AG04450 (cell line): ENCODE measurements at regions not wholly inside any gene's neighbourhood (a gene's known extent, or its start where the extent isn't known, plus 50 kb on each side); places are given as distances from the start of the nearest gene placed in this dataset.
A peak's percentile ranks its signal among the peaks of the same experiment; 100 is the strongest.

Source experiments
- CTCF ChIA-PET: fragments of 300-600, 350-600 bp; formaldehyde crosslinking; extraction: SDS; loops from one replicate; lab custom pipeline; 2022; ENCODE audit warnings: antibody characterized with exemption, inconsistent platforms; lab: Charles Lee
- POLR2A ChIA-PET: fragments of 350-600 bp; formaldehyde crosslinking; extraction: SDS; loops from one replicate; lab custom pipeline; 2021; ENCODE audit warnings: antibody characterized with exemption, inconsistent platforms; lab: Yijun Ruan, JAX
- DNase-seq: peaks from one replicate; pipeline ENCODE4 v3.0.0-alpha.2; 2011; ENCODE audit warnings: low read depth, low spot score
- H3K27ac ChIP-seq: one replicate; pipeline ENCODE4 v1.5.1; 2012; ENCODE audit warnings: low read depth, low read length, control low read depth
- H3K27me3 ChIP-seq: one replicate; pipeline ENCODE4 v1.6.0; 2012; ENCODE audit warnings: low read length; ENCODE audit not compliant: control insufficient read depth, insufficient read depth
- H3K4me3 ChIP-seq: 2 replicates; pipeline ENCODE4 v1.5.1; 2011; ENCODE audit warnings: mild to moderate bottlenecking, low read depth, low read length, control low read depth
- H3K9me3 ChIP-seq: 2 replicates; pipeline ENCODE4 v1.5.1; 2012; ENCODE audit warnings: low read length; ENCODE audit not compliant: control insufficient read depth, insufficient read depth
- CTCF ChIP-seq: IDR thresholded peaks from 2 replicates; pipeline ENCODE4 v1.5.1; 2011; ENCODE audit warnings: low read depth, low read length, control low read depth, inconsistent platforms

- DNase-seq, result no peak
- no peak overlapping the region for H3K4me3 ChIP-seq
- TF ChIP-seq CTCF, result no peak
- ChIA-PET CTCF (no interaction called here), POLR2A (no interaction called here)
- no peaks in the 10 kb centered on the region for H3K27me3 ChIP-seq
- H3K27ac ChIP-seq, result no peak overlapping the region
- no peaks in the 10 kb centered on the region for H3K9me3 ChIP-seq
These were observed 2110.3 kb upstream of the CELF4 start for GRCh38 chr18:39675906-39676305.

GRCh38 chr18:39675368-39675767, 2109.8 kb upstream of the CELF4 start:
- Histone ChIP-seq H3K9me3 (no peaks in the 10 kb centered on the region), H3K4me3 (no peak overlapping the region), H3K27ac (no peak overlapping the region), H3K27me3 (no peaks in the 10 kb centered on the region)
- CTCF ChIA-PET, result no interaction called here
- POLR2A ChIA-PET, result no interaction called here
- TF ChIP-seq CTCF, result no peak
- peak; percentile 3 for DNase-seq

GRCh38 chr18:39672171-39672570, 2106.6 kb upstream of the CELF4 start:
- POLR2A ChIA-PET, result no interaction called here
- Histone ChIP-seq H3K4me3 (no peak overlapping the region), H3K27me3 (no peaks in the 10 kb centered on the region), H3K27ac (no peak overlapping the region), H3K9me3 (no peaks in the 10 kb centered on the region)
- CTCF ChIA-PET, result no interaction called here
- no peak for TF ChIP-seq CTCF
- DNase-seq, result no peak

GRCh38 chr18:39667905-39668304, 2102.3 kb upstream of the CELF4 start:
- ChIA-PET CTCF (interaction anchor here (1.3 kb wide), 1 partner anchor 9 kb away, joined by 4 read pairs; no protein-coding TSS in a partner anchor), POLR2A (no interaction called here)
- Histone ChIP-seq H3K27me3 (no peaks in the 10 kb centered on the region), H3K9me3 (no peaks in the 10 kb centered on the region), H3K4me3 (no peak overlapping the region), H3K27ac (no peak overlapping the region)
- TF ChIP-seq CTCF, result no peak
- DNase-seq, result no peak

- H3K9me3 ChIP-seq, result no peaks in the 10 kb centered on the region
- H3K4me3 ChIP-seq, result no peak overlapping the region
- H3K27ac ChIP-seq, result no peak overlapping the region
- ChIA-PET POLR2A (no interaction called here), CTCF (no interaction called here)
- H3K27me3 ChIP-seq, result no peaks in the 10 kb centered on the region
- no peak for TF ChIP-seq CTCF
- no peak for DNase-seq
These were observed 2100.9 kb upstream of the CELF4 start for GRCh38 chr18:39666541-39666940.
